Mucosa of descending colon (tissue), 3 donors: ENCODE measurements at regions not wholly inside any gene's neighbourhood (a gene's known extent, or its start where the extent isn't known, plus 50 kb on each side); places are given as distances from the start of the nearest gene placed in this dataset.
"Not testable (repeated sequence)": the region's sequence is repeated elsewhere in the genome, so short reads cannot be mapped to it uniquely, and the experiment has no call there.

Experiments used
- ATAC-seq: fragments of 200-7000 bp; cut with Tn5 transposase; one replicate; pipeline ENCODE4 v1.9.1; 2020; ENCODE audit warnings: mild to moderate bottlenecking, moderate library complexity
- DNase-seq, 3 donors: peaks; one replicate each; pipeline ENCODE4 v3.0.0-alpha.2; 2020
- H3K36me3 ChIP-seq: fragments of 200-600 bp; one replicate; pipeline ENCODE4 v1.8.0; 2021; ENCODE audit warnings: low read depth, mild to moderate bottlenecking
- H3K4me1 ChIP-seq: fragments of 200-600 bp; one replicate; pipeline ENCODE4 v1.8.0; 2021; ENCODE audit warnings: low read depth, mild to moderate bottlenecking
- H3K4me3 ChIP-seq: fragments of 200-600 bp; one replicate; pipeline ENCODE4 v1.8.0; 2021; ENCODE audit warnings: mild to moderate bottlenecking
- H3K9me3 ChIP-seq: fragments of 200-600 bp; one replicate; pipeline ENCODE4 v1.8.0; 2021; ENCODE audit warnings: mild to moderate bottlenecking
- intact Hi-C, 2 donors: fragments of 100-400 bp; cut with DNase I in 1 of 2; cut with micrococcal nuclease in 1 of 2; formaldehyde crosslinking; loops; one replicate each; pipeline versions ENCODE4 v1.11.0 to v1.11.1; 2022; cut with DNase I, micrococcal nuclease
- TF ChIP-seq, protein P1 (sequence below): fragments of 200-600 bp; IDR thresholded peaks from one replicate; pipeline ENCODE4 v1.8.0; 2022; ENCODE audit warnings: antibody characterized with exemption, mild to moderate bottlenecking
- donor health status: DM: no; HTN: no; CAD: no; lungs with moderate emphysema.
- donor health status: DM: no; HTN: no; CAD: no.
- donor health status: DM: no; HTN: yes; CAD: no.

DNA sequence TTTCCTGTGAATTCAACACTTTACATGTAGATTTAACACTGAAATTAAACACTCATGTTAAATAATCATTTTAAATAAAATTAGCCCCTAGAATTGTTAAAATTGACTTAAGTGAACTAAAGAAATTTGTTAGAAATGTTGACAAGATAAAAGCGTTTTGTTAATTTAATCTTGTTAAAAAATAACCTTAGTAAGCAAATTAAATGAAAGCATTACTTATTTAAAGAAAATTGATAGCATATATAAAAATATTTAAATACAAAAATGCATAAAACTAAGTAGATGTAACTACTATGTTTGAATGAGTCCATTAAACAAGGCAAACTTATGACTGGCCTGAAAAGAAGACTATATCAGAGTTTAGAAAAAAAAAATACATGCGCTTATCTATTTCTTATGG, 99.0 kb upstream of the TRPC4 start:
- intact Hi-C loops = no loop called here
- DNase-seq = no peak
- Histone ChIP-seq H3K4me3 (no peak overlapping the region), H3K36me3 (no peaks in the 10 kb centered on the region), H3K9me3 (no peaks in the 10 kb centered on the region), H3K4me1 (no peaks in the 10 kb centered on the region)
- TF ChIP-seq, protein P1, sequence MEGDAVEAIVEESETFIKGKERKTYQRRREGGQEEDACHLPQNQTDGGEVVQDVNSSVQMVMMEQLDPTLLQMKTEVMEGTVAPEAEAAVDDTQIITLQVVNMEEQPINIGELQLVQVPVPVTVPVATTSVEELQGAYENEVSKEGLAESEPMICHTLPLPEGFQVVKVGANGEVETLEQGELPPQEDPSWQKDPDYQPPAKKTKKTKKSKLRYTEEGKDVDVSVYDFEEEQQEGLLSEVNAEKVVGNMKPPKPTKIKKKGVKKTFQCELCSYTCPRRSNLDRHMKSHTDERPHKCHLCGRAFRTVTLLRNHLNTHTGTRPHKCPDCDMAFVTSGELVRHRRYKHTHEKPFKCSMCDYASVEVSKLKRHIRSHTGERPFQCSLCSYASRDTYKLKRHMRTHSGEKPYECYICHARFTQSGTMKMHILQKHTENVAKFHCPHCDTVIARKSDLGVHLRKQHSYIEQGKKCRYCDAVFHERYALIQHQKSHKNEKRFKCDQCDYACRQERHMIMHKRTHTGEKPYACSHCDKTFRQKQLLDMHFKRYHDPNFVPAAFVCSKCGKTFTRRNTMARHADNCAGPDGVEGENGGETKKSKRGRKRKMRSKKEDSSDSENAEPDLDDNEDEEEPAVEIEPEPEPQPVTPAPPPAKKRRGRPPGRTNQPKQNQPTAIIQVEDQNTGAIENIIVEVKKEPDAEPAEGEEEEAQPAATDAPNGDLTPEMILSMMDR = no peak
- ATAC-seq = no peak

DNA sequence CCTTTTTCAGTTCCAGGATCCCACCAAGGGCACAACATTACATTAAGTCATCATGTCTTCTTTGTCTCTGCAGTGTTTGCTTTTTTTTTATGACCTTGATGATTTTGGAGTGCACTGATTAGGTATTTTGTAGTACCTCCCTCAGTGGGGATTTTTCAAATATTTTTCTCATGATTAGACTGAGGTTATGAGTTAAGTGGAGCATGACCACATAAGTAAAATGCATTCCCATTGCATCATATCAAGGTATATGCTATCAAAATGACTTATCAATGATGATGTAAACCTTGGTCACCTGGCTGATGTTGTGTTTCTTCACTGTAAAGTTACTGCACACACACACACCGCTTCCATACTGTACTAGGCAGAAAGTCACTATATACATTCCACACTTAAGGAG, 96.7 kb upstream of the TRPC4 start:
- Histone ChIP-seq H3K36me3 (no peaks in the 10 kb centered on the region), H3K4me1 (no peaks in the 10 kb centered on the region), H3K4me3 (no peak overlapping the region), H3K9me3 (no peaks in the 10 kb centered on the region)
- intact Hi-C loops = no loop called here
- ATAC-seq (no peak), DNase-seq (no peak)
- TF ChIP-seq, protein P1 = no peak

DNA sequence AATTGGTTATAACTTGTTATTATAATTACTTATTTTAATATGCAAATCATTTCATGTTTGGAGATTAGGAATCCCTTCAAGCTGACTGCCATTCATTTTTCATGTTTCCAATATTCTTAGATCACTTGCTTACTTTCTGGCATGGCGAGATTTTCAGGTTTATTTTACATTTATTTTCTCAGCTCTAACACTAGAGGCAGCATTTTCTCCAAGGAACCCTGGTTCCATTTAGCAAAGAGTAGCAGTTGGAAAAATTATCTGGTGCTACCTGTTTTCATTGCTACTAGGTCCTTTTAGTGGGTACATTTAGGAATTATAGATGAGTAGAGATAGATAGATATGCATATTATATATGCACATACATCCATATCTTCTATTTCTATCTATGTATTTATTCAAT, 90.9 kb upstream of the TRPC4 start:
- Histone ChIP-seq H3K36me3 (no peaks in the 10 kb centered on the region), H3K4me1 (no peaks in the 10 kb centered on the region), H3K9me3 (no peaks in the 10 kb centered on the region), H3K4me3 (no peak overlapping the region)
- ATAC-seq (no peak), DNase-seq (no peak)
- TF ChIP-seq, protein P1 = no peak
- intact Hi-C loops = no loop called here

DNA sequence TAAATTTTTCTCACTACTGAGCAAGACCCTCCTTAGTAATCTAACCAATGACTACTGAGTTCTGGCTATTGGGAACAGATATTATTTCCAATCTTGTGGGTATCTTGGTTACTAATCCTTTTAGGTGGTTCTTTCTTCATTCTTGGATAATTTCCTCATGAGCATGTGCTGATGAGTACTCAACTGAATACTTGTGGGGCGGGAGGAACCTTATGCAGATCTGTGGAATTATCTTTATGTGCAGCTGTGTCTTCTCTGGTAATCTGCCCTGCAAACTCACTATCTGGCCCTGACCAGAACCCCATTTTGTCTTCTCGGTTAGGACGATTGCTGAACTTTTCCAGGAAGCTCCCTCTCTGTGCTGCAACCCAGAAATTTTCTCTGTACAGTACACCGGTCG, 89.7 kb upstream of the TRPC4 start:
- H3K9me3 ChIP-seq = no peaks in the 10 kb centered on the region
- H3K36me3 ChIP-seq = no peaks in the 10 kb centered on the region
- intact Hi-C loops = no loop called here
- no peak for DNase-seq
- H3K4me1 ChIP-seq = no peaks in the 10 kb centered on the region
- no peak for ATAC-seq
- no peak overlapping the region for H3K4me3 ChIP-seq
- TF ChIP-seq, protein P1 = no peak

DNA sequence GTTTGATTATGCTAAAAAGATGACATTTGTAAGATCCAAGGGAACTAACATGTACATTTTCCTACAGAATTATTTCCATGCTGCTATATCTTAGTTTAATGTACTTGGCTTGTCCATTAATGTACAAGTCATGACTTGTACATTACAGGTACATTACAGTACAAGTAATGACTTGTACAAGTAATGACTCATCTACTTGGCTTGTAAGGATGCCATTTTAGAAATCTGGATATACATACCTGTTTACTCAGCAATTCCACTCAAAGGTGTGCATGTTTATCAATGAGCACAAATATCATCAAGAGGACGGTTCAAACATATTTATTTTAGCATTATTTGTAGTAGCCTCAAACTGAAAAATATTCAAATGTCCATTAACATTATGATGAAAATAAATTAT, 87.0 kb upstream of the TRPC4 start:
- H3K4me1 ChIP-seq = no peaks in the 10 kb centered on the region
- intact Hi-C loops = no loop called here
- H3K9me3 ChIP-seq = no peaks in the 10 kb centered on the region
- H3K36me3 ChIP-seq = no peaks in the 10 kb centered on the region
- ATAC-seq (no peak), DNase-seq (no peak)
- TF ChIP-seq, protein P1 = no peak
- no peak overlapping the region for H3K4me3 ChIP-seq

DNA sequence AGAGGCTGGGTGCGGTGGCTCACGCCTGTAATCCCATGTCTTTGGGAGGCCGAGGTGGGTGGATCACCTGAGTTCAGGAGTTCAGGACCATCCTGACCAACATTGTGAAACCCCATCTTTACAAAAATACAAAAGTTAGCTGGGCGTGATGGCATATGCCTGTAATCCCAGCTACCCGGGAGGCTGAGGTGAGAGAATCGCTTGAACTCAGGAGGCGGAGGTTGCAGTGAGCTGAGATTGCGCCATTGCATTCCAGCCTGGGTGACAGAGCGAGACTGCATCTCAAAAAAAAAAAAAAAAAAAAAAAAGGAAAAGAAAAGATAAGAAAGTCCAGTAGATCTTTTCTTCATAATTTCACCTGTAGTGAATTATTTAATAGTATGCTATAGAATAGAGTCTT, 85.0 kb upstream of the TRPC4 start:
- H3K4me3 ChIP-seq, ATAC-seq, H3K9me3 ChIP-seq, intact Hi-C loops, H3K4me1 ChIP-seq, H3K36me3 ChIP-seq, DNase-seq: not testable (repeated sequence)
